NOMO-1 treated with dmso at 0.1 percent for 144 hours (cell line): ENCODE measurements at regions not wholly inside any gene's neighbourhood (a gene's known extent, or its start where the extent isn't known, plus 50 kb on each side); places are given as distances from the start of the nearest gene placed in this dataset.
"Not testable (repeated sequence)": the region's sequence is repeated elsewhere in the genome, so short reads cannot be mapped to it uniquely, and the experiment has no call there.

Source experiments
- DNase-seq: peaks from one replicate; lab custom pipeline; 2025; ENCODE audit not compliant: unreplicated experiment; lab: John Stamatoyannopoulos, UW

- no peak for DNase-seq
Observed at GRCh38 chr6:74891349-74891831, 314.5 kb downstream of the COL12A1 start.

DNA sequence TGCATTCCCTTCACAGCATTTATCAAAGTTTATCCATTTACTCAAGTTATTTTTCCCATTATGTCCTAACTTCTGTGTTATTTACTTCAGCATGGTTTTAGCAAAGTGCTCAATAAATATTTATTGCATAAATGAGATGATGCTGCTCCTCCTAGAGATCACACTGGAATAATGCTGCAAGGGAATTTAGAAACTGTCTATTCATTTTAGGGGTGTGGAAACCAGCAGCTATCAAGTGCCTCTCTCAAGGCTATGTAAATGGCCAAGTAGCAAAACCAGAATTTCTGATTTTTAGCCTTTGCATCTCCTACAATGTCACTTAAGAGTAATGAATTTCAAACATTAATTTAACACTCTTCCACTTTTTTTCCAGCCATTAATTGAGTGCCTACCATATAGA lies 316.2 kb downstream of the COL12A1 start:
- no peak for DNase-seq

- DNase-seq = not testable (repeated sequence)
Observed at GRCh38 chr6:74888741-74889140, 317.1 kb downstream of the COL12A1 start.

DNA sequence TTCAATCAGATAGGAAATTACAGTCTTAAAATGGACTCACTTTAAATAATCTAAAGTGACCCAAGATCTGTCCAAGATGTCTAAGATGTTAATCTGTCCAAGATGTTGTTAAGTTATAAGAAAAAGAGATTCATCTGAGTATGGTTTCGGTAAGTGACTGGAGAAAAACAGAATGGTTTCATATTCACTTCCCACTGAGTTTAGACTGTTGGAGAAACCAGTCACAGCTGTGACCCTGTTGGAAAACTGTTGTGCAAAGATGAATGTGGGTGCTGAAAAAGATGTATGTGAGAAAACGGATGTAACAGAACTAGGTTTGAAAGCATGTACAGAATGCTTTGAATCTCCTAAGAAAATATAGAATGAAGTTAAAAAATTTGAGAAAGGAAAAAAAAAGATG lies 325.9 kb downstream of the COL12A1 start:
- no peak for DNase-seq

DNA sequence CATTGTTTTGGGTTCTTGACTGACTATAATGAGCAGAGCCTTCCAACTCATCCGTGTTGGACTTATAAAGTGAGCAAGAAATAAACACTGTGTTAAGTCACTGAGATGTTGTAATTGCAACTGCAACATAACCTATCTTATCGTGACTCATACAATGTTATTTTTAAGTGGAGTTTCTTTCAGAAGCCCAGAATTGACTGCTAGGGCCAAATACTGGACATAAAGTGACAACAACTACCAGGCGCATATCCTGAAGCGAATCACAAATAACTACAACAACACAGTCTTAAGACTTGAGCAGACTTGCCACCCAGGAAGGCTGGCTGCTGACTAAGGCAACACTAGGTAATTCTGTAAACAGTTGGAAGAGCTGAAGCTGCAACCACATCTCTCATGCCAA lies 326.6 kb downstream of the COL12A1 start:
- DNase-seq = no peak

DNA sequence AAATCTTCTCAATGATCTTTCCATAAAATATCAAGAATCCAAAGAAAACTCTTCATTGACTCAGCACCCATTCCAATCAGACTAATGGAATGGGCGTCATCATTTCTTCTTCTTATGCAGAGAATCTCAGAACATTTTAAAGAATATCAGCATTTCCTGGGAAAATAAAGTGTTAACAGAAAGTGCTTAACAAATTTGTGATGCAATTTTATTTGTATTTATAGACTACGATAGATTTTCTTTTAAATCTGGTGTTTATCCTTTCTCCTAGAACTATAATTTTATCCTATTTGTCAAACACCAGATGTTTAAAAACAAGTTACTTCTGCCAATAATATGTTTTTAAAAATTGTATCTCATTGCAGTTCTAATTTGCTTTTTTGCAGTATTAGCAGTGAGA lies 330.7 kb downstream of the COL12A1 start:
- no peak for DNase-seq

DNA sequence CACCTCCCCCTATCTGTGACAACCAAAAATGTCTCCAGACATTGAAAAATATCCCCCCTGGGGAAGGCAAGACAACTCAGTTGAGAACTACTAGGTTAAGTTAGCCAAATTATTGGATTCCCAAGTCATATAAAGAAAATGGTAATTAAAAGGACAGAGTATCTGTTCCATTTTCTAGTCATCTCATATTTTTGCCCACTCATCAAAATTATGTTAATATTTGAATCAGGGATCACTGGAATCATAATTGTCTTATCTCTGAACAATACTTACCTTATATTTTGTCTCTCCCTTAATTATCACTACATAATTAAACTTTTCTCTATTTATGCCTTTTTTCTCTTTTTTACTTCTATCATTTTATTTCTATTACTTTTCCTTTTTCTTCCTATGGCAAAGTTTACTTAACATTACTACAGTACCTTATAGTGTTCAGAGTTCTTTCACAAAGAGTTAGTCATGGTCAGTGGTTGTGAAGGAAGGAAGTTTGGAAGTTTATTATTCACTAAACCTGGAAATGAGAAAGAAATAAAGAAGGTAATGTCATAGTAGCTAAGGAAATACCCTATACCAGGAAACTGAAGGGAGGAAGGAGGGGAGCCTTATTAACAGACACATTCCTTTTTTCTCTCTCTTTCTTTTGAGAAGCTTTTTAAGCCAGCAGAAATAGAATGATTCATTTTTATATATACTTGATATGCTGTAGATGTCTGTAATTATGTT lies 332.9 kb downstream of the COL12A1 start:
- no peak for DNase-seq

DNA sequence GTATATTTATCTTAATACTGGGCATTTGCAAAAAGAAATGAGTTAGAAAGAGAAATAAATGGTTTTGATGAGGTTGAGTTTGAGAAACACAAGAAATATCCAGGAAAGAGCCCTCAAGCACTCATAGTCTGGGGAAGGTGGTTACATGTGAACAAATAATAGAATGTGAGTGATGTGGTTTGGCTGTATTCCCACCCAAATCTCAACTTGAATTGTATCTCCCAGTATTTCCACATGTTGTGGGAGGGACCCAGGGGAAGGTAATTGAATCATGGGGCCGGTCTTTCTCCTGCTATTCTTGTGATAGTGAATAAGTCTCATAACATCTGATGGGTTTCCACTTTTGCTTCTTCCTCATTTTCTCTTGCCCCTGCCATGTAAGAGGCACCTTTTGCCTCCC lies 334.1 kb downstream of the COL12A1 start:
- DNase-seq = no peak

DNA sequence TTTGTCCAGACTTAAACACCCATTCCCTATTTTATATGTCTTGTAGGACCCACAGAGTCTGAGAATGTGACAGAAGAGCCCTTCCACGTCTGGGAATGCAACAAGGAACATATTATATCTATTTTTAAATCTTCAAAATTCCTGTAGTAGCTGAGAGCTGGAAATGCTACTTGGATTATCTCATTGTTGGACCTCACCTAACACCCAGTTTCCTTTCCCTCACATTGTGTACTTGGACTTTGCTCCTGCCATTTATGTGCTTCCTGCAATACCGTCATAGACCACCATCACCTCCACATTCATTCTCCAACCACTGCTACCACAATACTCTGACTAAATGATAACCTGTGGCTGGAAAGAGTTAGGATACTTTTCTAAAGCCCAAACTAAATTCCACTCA lies 335.4 kb downstream of the COL12A1 start:
- DNase-seq = no peak

GRCh38 chr6:74867291-74867690 lies 338.6 kb downstream of the COL12A1 start:
- DNase-seq = no peak

DNA sequence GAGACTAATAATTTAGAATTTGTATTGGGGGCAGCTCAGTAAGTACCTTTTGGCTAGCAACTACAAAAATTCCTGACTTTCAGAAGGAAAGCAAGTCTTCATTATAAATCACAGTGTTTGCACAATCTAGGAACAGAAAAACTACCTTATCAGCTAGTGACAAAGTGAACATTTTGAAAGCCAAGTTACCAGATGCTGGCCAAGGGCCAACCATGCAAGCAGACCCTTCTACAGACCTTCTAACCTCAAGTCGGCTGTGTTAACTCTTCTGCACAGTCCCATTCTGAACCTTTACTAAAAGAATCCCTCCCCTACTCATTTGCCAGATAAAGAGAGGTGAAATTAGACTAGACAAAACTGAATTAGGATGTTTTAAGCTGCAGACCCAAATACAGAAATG lies 341.9 kb downstream of the COL12A1 start:
- no peak for DNase-seq

DNA sequence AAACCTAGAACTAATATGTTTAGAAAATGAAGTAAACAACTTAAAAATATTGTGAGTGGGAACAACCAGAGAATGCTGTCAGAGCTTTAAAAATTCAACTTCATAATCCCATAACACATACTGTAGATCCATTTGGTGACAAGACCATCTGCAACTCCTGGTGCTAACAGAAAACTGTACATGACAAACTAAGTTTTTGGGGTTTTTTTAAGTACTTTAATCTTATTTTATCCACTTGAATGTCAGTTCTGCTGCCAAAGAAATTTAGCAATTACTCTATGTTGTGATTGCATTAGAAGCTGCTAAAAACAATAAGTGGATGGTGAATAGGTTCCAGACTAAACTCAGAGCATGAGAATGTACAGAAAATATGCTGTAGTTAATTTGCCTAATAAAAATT lies 345.4 kb downstream of the COL12A1 start:
- DNase-seq = no peak

GRCh38 chr6:74857157-74857556 lies 348.7 kb downstream of the COL12A1 start:
- no peak for DNase-seq

DNA sequence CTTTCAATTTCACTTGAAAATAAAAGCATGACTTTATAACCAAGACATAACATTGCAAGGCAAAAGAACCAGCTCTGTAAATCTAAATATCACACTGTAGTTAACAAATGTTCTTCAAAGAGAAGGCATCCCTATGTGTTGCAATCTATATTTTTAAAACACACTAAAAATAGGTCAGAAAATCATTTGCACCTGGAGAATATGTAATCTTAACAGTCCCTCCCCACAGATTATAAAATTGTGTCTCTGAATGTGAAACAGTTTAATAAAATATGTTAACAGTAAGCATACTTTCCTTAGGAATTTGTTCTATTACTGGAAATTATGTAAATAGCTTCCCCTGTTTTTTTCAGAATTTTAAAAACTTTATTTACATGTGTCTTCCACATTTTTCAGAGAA lies 351.9 kb downstream of the COL12A1 start:
- no peak for DNase-seq

DNA sequence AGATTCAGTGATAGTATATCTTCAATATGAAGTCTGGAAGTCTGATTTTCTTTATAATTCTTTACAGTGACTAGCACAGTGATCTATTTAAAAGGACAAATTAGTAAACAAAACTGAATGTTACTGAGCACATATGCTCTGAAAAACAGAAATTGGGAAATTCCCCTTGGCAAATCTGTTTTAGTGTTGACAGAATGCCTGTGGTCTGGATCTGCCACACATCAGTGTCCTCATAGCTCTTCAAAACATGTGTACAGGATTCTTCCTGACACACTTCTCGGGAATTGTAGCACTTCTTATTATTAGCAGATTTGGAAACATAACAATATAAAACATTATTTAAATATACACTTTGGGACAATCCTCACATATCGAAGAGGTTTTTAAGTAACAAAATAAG lies 354.3 kb downstream of the COL12A1 start:
- no peak for DNase-seq

DNA sequence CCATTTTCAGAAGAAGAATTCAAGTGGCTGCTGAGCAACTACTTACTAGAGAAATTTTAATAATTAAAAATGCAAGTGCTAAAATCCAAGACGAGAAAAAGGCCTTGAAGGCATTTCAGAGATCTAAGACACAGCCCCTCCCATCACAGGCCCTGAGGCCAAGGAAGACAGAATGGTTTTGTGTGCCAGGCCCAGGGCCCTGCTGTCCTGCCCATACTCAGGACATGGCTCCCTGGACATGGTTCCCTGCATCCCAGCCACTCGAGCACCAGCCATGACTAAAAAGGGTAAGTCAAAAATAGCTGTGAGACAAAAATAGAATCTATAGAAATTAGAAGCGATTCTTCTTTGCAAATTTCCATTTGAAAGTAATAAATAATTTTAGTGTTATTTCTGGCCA lies 364.9 kb downstream of the COL12A1 start:
- no peak for DNase-seq

GRCh38 chr6:74834967-74835366 lies 370.9 kb downstream of the COL12A1 start:
- no peak for DNase-seq

GRCh38 chr6:74826263-74826662 lies 379.6 kb downstream of the COL12A1 start:
- no peak for DNase-seq

DNA sequence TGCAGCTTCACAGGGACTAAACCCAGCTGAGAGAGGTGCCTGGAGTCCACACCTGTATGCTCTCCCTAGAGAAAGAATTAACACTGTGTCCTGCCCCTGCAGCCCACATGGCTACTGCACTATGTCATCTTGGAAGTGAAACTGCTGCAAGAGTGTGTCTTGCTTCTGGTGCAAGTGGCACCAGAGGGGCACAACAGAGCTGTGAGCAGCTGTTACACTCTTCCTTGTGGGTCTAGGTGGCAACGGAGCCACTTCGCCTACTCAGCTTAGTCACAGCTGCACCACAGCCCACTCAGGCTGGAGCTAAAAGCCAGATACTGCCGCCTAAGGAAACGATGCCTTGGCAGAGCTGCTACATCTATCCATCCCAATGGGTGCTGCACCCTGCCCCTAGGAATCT lies 391.4 kb downstream of the COL12A1 start:
- no peak for DNase-seq

DNA sequence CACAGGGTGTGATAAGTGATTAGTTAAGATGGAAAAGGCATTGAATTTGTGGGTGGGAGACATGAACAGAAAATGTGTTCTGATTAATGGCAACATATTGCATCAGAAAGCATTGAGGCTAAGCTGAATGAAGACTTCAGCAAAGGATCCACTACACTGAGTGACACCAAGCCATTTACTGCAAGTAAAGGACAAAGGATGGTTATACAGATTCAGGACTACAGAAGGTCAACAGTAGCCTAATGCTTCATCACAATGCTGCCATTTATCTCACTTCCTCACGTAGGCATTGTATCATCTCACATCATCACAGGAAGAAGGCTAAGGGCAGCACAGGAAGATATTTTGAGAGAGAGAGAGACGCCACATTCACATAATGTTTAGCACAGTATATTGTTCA lies 398.2 kb downstream of the COL12A1 start:
- DNase-seq = no peak

GRCh38 chr6:74805916-74806696 lies 399.7 kb downstream of the COL12A1 start:
- no peak for DNase-seq

DNA sequence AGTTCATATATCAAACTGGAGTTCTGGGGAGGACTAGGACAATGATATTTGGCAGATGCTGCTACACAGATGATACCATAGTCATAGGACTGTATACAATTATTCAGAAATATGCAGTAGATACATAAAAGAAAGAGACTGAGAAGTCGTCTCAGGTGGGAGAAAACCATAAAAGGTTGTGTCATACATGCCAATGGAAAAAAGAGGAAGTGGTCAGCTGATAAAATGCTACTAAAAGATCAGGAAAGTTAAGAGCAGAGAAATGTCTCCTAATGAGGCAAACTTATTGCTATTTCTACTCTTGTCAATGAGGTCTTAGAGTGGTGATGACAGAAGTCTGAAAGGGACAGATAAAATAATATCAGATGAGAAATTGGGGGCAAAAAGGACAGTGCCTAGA lies 407.6 kb downstream of the COL12A1 start:
- no peak for DNase-seq

DNA sequence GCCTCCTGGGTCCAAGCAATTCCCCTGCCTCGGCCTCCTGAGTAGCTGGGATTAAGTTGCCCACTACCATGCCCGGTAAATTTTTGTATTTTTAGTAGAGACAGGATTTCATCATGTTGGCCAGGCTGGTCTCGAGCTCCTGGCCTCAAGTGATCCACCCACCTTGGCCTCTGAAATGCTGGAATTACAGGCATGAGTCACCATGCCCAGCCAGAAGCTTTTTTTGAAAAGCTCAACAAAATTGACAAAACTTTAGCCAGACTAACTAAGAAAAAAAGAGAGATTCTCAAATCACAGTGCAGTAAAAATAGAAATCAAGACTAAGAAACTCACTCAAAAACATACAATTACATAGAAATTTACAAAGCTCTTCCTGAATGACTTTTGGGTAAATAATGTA lies 420.6 kb downstream of the COL12A1 start:
- no peak for DNase-seq
